GM10266 (cell line): ENCODE measurements at regions not wholly inside any gene's neighbourhood (a gene's known extent, or its start where the extent isn't known, plus 50 kb on each side); places are given as distances from the start of the nearest gene placed in this dataset.
"Not testable (repeated sequence)": the region's sequence is repeated elsewhere in the genome, so short reads cannot be mapped to it uniquely, and the experiment has no call there.

Experiments
- DNase-seq: peaks from one replicate; pipeline ENCODE4 v3.0.0; 2012; ENCODE audit errors: extremely low spot score
- TF ChIP-seq, protein P1 (sequence below): IDR thresholded peaks from 2 replicates; pipeline ENCODE4 v1.5.1; 2012; ENCODE audit warnings: mild to moderate bottlenecking, low read depth; ENCODE audit not compliant: control insufficient read depth, insufficient read depth; ENCODE audit errors: missing control alignments

DNA sequence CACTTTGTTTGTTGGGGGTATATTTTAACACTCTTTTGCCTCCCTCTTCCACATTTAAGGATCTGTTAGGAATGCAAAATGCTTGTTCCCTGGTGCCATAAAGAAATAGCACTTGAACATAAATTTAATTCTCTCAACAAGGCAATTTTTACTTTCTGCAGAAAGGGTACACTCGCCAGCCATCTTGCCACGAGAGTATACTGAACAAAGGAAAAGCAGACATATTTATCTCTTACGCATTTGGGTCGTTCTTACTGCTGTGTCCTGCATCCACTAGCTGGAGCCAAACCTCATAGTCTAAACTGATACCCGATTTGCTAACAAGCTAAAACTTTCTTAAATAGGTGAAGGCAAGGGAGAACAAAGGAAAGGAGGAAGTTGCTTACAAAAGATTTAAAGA, 129.5 kb downstream of the B3GNT2 start:
- no peak for DNase-seq
- TF ChIP-seq, protein P1, sequence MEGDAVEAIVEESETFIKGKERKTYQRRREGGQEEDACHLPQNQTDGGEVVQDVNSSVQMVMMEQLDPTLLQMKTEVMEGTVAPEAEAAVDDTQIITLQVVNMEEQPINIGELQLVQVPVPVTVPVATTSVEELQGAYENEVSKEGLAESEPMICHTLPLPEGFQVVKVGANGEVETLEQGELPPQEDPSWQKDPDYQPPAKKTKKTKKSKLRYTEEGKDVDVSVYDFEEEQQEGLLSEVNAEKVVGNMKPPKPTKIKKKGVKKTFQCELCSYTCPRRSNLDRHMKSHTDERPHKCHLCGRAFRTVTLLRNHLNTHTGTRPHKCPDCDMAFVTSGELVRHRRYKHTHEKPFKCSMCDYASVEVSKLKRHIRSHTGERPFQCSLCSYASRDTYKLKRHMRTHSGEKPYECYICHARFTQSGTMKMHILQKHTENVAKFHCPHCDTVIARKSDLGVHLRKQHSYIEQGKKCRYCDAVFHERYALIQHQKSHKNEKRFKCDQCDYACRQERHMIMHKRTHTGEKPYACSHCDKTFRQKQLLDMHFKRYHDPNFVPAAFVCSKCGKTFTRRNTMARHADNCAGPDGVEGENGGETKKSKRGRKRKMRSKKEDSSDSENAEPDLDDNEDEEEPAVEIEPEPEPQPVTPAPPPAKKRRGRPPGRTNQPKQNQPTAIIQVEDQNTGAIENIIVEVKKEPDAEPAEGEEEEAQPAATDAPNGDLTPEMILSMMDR, result no peak

DNA sequence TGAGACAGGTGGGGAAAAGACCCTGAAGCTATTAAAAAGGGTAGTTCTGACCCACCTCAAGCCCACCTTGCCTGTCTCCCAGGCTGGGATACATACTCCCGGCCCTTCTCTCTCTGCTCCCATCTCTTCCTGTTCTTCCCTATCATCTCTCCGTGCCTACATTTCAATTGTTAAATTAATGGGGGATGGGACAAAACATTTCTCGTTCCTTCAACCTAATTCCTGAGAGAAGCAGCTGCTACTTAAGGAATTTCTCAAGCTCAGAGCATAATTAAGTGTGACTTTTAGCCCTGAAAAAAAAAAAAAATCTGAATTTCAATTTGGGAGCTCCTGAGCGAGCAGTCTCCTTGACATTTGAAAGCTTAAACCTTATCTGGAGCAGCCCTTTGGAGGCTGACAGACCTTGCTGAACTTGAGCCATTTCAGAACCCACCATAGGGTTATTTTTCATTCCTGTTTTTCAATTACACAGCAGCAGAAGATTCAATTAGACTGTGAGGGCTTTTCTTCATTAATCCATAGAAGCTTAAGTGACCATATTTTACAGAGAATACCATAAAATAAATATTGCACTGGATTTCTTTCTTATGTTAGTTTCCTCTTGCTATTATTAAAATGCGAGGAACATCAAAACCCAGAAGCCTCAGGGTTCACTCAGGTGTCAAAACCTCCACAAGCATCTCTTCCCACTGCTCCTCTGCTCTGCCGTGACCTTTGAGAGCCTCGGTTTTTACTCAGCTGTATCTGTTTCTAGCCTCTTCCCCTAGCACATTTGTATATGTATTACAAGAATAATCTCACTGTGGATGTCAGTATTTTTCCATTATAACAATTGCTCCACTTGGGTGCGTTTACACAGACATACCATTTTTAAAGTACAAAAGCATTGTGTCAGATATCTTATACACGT, 125.7 kb downstream of the B3GNT2 start:
- peak; percentile 45 for DNase-seq
- TF ChIP-seq, protein P1, result no peak

DNA sequence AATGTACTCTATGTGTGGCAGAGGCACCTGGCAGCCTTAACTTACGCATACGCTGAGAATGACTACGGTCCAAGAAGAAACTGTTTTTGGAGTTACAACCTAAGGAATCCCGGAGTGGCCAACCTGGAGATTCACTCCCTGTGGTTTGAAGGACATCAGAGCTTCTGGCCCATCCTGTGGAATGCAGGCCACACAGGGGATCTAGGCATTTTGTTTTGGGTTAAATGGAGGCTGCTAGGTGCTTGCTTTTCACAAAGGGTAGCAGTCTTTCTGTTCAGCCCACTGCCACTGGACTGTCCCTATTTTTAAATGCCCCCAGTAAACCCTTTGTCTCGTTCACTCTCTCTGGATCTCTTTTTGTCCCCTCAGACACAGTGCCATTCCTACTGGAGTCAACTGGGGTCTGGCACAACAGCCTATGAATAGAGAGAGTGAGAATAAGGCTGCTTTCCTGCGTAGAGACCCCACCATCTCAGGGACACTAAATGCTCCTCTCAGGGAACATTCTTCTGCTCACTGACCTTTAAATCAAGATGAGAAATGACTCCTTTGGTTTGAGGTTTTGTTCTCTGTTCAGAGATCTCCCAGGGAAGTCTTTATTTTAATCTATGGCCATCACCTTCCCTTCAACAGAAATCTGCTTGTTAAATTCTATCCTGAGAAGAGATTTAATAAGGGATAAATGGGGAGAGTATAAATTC, 124.9 kb downstream of the B3GNT2 start:
- DNase-seq, result no peak
- TF ChIP-seq, protein P1, result no peak

DNA sequence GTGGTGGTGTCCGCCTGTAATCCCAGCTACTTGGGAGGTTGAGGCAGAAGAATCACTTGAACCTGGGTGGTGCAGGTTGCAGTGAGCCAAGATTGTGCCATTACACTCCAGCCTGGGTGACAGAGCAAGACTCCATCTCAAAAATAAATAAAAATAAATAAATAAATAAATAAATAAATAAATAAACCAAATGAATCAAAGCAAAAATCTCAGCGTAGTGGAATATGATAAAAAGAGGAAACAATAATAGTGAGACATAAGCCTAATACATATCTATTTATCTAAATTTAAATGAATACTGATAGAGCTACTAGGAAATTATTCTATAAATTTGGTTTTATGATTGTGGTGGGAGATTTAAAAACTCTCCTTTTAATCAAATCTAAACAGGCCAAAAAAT, 124.2 kb downstream of the B3GNT2 start:
- not testable (repeated sequence) for DNase-seq

DNA sequence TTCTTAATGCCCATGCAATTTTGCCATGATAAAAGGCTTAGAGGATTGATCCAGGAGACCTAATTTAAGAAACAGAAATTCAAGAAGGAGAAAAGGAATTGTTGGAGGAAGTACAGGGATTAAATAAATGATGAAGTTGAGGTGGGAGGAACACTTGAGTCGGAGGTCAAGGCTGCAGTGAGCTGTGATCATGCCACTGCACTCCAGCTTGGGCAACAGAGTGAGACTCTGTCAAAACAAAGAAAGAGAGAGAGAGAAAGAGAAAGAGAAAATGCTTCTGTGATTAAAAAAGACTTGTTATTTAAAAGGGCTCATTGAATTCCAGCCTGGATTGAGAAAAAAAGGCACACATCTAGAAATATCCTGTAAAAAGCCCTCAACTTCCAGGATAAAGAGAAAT, 123.2 kb downstream of the B3GNT2 start:
- TF ChIP-seq, protein P1, result no peak
- no peak for DNase-seq

DNA sequence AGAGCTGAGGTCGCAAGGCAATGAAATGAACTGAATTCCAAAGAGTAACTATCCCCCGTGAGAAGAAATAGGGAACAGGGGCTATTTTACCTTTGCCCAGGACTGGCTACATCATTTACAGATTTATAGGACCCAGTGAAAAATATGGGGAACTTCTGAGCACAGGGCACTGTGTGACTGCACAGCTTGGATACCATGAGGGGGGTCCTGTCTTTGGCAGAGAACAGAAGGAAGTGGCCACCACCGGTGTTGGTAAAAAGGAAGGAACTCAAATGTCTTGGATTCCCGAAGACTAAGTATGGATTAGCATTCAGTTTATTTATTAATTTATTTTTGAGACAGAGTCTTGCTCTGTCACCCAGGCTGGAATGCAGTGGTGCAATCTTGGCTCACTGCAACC, 119.6 kb downstream of the B3GNT2 start:
- TF ChIP-seq, protein P1, result no peak
- no peak for DNase-seq

DNA sequence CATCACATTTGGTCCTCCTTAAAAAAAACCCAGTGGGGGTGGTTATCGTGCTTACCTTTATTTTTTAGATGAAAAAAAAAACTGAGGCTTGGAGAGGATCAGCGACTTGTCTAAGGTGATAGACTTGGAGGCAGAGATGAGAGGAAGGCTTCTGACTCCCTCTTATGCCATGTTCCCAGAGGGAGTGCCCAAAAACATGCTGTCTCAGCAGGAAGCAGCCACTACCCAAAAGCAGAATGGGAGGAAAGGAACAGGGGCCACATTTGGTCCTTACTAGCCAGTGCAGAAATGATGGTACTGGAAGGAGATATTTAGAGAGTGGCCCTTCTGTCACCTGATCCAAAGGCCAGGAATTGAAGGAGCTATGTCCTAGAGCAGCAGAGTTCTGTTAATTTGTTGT, 118.4 kb downstream of the B3GNT2 start:
- TF ChIP-seq, protein P1, result no peak
- DNase-seq, result no peak
